SK-N-SH treated with all-trans-retinoic acid at 6 μM for 48 hours (cell line): ENCODE measurements at regions not wholly inside any gene's neighbourhood (a gene's known extent, or its start where the extent isn't known, plus 50 kb on each side); places are given as distances from the start of the nearest gene placed in this dataset.

Source experiments
- CSRNP3 ChIP-seq: fragments of 250-450 bp; sonication (Bioruptor Pico); IDR thresholded peaks from 2 replicates; pipeline ENCODE4 v1.5.1; 2021; ENCODE audit warnings: mild to moderate bottlenecking, moderate library complexity
- ISL1 ChIP-seq: fragments of 250-450 bp; sonication (Bioruptor Pico); IDR thresholded peaks from 2 replicates; pipeline ENCODE4 v2.1.2; 2022; ENCODE audit warnings: mild to moderate bottlenecking, moderate library complexity
- ZC3H10 ChIP-seq: fragments of 250-450 bp; sonication (Bioruptor Pico); IDR thresholded peaks from 2 replicates; pipeline ENCODE4 v1.5.1; 2021; ENCODE audit warnings: mild to moderate bottlenecking, moderate library complexity

GRCh38 chr20:53845980-53846379, 224.4 kb downstream of the BCAS1 start:
- TF ChIP-seq ZC3H10 (CRISPR knock-in tag) = no peak
- TF ChIP-seq CSRNP3 (CRISPR knock-in tag) = no peak
- TF ChIP-seq ISL1 = no peak
